ENCODE measurements at regions not wholly inside any gene's neighbourhood (a gene's known extent, or its start where the extent isn't known, plus 50 kb on each side); places are given as distances from the start of the nearest gene placed in this dataset.

DNA sequence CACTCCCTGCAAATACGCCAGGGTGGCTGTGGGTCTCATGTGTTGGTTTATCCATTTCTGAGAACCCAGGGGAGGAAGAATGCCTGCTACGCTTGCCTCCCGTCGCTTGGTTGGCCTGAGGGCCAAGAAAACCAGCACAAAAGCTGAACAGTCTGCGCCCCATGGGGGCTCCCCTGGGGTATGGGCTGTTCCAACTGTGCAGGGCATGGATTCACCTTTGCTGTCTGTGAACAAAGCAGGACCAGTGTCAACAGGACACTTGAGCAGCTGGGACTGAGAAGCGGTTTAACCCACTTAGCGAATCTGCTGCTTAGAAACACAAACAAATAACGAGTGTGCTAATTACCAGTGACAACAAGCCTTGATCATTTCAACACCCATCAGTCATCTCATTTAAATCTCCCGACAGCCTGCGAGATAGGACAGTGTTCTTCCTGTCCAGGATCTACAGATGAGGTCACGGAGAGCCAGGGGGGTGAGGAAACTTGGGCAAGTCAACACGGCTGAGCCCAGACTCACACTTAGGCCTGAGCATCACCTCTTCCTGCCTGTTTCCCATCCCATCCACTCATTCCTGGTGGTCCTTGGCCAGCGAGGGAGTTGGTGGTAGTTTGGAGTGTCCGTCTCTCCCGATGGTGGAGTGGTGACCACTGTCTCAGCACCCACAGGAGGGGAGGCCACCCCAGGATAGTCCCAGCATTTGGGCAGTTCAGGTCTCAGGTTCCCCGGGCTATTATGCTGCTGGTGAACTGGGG lies 111.6 kb upstream of the HAAO start:
- H3K4me3 ChIP-seq (replicated peaks; ENCODE audit: insufficient read depth, low read length), result no peak overlapping the region
- DNase-seq (ENCODE audit: low read depth in 1 of 2, low spot score in 1 of 2), result no peak
- no peak overlapping the region for H3K27ac ChIP-seq (replicated peaks)
- H3K27me3 ChIP-seq (ENCODE audit: insufficient read depth, poor library complexity, severe bottlenecking), result no peaks in the 10 kb centered on the region
- TF ChIP-seq CTCF (IDR thresholded peaks at IDR 0.05; ENCODE audit: insufficient read depth, low read length) (no peak), GABPA (IDR thresholded peaks at IDR 0.05; ENCODE audit: low read depth) (no peak), REST (IDR thresholded peaks at IDR 0.05; ENCODE audit: insufficient replicate concordance, low read depth) (no peak), POLR2AphosphoS5 (IDR thresholded peaks at IDR 0.05; ENCODE audit: low read depth) (no peak), SPI1 (IDR thresholded peaks at IDR 0.05; ENCODE audit: borderline replicate concordance, low read depth) (no peak)

DNA sequence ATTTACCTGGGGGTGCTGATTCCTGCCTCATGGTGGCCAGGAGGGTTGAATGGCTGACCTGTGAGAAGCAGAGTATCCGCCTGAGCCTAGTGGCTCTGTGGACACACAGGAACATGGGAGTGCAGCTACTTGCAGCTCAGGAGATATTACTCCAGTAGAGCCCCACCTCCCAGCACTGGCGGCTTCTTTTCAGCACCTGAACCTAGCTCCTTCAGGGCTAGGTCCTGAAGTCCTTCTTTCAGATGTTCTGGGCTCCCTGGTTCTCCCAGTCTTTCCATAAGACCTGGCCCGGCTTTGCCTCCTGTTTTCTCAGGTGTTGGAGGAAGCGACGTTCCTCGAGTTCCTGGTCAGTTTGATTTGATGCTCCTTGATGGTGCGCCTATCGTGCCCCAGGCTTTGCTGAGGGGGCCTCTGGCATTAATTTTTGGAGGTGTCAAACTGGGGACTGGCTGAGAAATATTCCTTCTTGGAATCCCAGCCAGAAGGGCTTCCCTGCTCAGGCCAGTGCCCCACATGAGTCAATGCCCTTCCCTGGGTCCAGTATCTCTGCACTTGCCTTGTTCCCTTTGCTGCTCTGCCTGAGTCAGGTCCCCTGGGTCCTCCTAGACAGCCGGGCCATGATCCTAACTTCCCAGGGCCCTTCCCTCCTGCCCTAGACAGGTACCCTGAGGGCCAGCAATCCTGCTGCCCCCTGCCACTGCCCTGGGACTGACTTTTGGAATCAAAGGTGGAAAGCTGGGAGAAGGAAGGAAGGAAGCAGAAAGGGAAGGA lies 110.7 kb upstream of the HAAO start:
- Histone ChIP-seq H3K27me3 (ENCODE audit: insufficient read depth, poor library complexity, severe bottlenecking) (no peaks in the 10 kb centered on the region), H3K4me3 (replicated peaks; ENCODE audit: insufficient read depth, low read length) (no peak overlapping the region), H3K27ac (replicated peaks) (no peak overlapping the region)
- DNase-seq (ENCODE audit: low read depth in 1 of 2, low spot score in 1 of 2), result no peak
- TF ChIP-seq CTCF (IDR thresholded peaks at IDR 0.05; ENCODE audit: insufficient read depth, low read length), result no peak
- no peak for TF ChIP-seq REST (IDR thresholded peaks at IDR 0.05; ENCODE audit: insufficient replicate concordance, low read depth)
- TF ChIP-seq SPI1 (IDR thresholded peaks at IDR 0.05; ENCODE audit: borderline replicate concordance, low read depth), result no peak
- no peak for TF ChIP-seq POLR2AphosphoS5 (IDR thresholded peaks at IDR 0.05; ENCODE audit: low read depth)
- TF ChIP-seq GABPA (IDR thresholded peaks at IDR 0.05; ENCODE audit: low read depth), result no peak

DNA sequence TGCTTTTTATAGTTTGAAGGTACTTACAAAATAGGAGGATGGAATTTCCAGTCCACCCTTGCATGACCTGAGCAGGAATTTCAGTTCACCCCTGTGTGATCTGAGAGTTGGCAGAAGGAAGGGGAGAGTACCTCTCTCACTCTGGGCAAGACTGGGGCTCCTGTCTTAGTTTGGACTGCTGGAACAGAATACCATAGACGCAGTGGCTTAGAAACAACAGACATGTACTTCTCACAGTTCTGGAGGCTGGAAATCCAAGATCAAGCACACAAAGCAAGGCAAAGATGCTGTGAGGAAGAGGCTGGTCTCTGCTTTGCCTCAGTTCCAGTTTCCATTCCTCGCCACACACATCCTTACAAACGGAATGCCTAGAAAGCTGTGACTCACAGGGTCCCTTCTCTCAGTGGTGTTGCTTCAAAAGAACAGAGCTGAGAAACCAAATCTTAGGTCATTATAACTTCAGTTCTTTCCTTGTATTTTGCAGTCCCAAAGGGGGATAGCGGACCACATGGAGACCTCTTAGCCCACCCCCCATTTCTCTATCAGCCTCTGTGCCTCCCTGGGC lies 108.8 kb upstream of the HAAO start:
- DNase-seq (ENCODE audit: low read depth in 1 of 2, low spot score in 1 of 2), result no peak
- H3K27ac ChIP-seq (replicated peaks), result no peak overlapping the region
- H3K4me3 ChIP-seq (replicated peaks; ENCODE audit: insufficient read depth, low read length), result no peak overlapping the region
- no peaks in the 10 kb centered on the region for H3K27me3 ChIP-seq (ENCODE audit: insufficient read depth, poor library complexity, severe bottlenecking)
- TF ChIP-seq REST (IDR thresholded peaks at IDR 0.05; ENCODE audit: insufficient replicate concordance, low read depth), result no peak
- no peak for TF ChIP-seq GABPA (IDR thresholded peaks at IDR 0.05; ENCODE audit: low read depth)
- TF ChIP-seq POLR2AphosphoS5 (IDR thresholded peaks at IDR 0.05; ENCODE audit: low read depth), result no peak
- TF ChIP-seq CTCF (IDR thresholded peaks at IDR 0.05; ENCODE audit: insufficient read depth, low read length), result no peak
- no peak for TF ChIP-seq SPI1 (IDR thresholded peaks at IDR 0.05; ENCODE audit: borderline replicate concordance, low read depth)
